ENCODE measurements at regions not wholly inside any gene's neighbourhood (a gene's known extent, or its start where the extent isn't known, plus 50 kb on each side); places are given as distances from the start of the nearest gene placed in this dataset.

DNA sequence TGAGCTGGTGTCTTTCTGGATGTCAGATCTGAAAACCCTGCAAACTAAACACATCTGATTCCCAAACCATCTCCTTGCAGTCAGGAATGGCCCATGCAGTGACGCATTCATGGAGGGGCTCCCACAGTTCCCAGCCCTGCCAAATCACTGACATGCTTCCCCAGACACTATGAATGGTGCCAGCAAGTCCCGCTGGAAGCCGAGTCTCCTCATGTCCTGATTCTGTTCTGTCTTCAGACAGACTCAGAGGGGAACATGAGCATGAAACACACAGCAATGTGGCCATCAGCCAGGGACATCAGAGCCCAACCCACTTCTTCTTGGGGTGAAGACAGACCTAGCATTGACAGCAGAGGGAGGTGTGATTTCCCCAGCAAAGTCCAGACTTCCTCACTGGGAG lies 83.7 kb downstream of the TTC32 start:
- intact Hi-C loops (cut with micrococcal nuclease; ENCODE audit: unreplicated experiment) = no loop called here
- no TSS peak for BruUV-seq (replicated peaks)
- Histone ChIP-seq H3K4me1 (ENCODE audit: insufficient read depth, low read length) (no peaks in the 10 kb centered on the region), H3K4me2 (ENCODE audit: low read depth, low read length) (no peak overlapping the region), H3K9me3 (ENCODE audit: low read length) (no peaks in the 10 kb centered on the region), H2AFZ (ENCODE audit: low read length) (no peak overlapping the region), H3K27me3 (ENCODE audit: control insufficient read depth in 1 of 2, insufficient read depth in 2 of 2, low read length in 2 of 2) (0 out of 5 replicates have a peak, but pooled peaks cover 0 to 3% of the 10 kb centered on the region in 2 experiments), H3K4me3 (replicated peaks in 1 of 3; ENCODE audit: insufficient read depth in 1 of 3, low read depth in 2 of 3, low read length in 3 of 3) (no peak overlapping the region), H3K27ac (ENCODE audit: extremely low read length, insufficient read depth, low read length) (no peak overlapping the region), H3K79me2 (ENCODE audit: insufficient read depth, low read length) (no peaks in the 10 kb centered on the region), H4K20me1 (ENCODE audit: insufficient read depth, low read length) (no peaks in the 10 kb centered on the region), H3K9ac (ENCODE audit: insufficient read depth, low read depth, low read length) (no peak overlapping the region), H3K36me3 (replicated peaks in 1 of 2; ENCODE audit: control insufficient read depth in 1 of 2, insufficient read depth in 2 of 2, low read length in 2 of 2) (no peaks in the 10 kb centered on the region)
- in situ Hi-C loops (cut with HindIII; ENCODE audit: extremely low pct_ligation_motif_present, low pct_unique_long_range_greater_than_20kb) = no loop called here
- ChIA-PET CTCF (ENCODE audit: low intra/inter-chr PET ratio, low total read pairs) (no interaction called here), POLR2A (no interaction called here)
- 51% methylated on average over 3 of the region's 3 CpGs for WGBS (ENCODE audit: low lambda C conversion rate)
- ATAC-seq (no peak), FAIRE-seq (no peak), DNase-seq (ENCODE audit: low spot score) (no peak)
- TF ChIP-seq, protein P1, sequence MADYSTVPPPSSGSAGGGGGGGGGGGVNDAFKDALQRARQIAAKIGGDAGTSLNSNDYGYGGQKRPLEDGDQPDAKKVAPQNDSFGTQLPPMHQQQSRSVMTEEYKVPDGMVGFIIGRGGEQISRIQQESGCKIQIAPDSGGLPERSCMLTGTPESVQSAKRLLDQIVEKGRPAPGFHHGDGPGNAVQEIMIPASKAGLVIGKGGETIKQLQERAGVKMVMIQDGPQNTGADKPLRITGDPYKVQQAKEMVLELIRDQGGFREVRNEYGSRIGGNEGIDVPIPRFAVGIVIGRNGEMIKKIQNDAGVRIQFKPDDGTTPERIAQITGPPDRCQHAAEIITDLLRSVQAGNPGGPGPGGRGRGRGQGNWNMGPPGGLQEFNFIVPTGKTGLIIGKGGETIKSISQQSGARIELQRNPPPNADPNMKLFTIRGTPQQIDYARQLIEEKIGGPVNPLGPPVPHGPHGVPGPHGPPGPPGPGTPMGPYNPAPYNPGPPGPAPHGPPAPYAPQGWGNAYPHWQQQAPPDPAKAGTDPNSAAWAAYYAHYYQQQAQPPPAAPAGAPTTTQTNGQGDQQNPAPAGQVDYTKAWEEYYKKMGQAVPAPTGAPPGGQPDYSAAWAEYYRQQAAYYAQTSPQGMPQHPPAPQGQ (CRISPR knock-in tag; IDR thresholded peaks at IDR 0.05; ENCODE audit: borderline replicate concordance) = no peak
- no peak for TF ChIP-seq ZNF549 (CRISPR knock-in tag; IDR thresholded peaks at IDR 0.05)

DNA sequence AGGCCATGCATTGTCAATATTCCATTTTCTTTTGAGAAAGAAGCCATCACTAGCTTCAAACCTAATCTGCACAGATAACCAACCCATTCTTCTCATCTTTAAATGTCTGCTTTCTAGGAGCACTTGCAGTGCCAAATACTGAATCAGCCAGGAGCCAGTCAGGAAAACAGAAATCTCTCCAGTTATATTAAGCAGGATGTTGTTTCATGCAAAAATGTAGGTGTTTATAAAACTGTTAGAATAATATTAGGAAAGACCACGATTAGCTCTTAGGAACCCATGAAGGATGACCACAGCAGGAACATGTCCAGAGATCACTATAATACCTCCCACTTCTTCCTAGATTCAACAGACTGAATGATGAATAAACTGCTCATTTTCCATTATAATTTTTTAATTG lies 86.0 kb downstream of the TTC32 start:
- DNase-seq (ENCODE audit: low spot score) = no peak
- no peaks in the 10 kb centered on the region for H3K9me3 ChIP-seq (ENCODE audit: low read length)
- H3K36me3 ChIP-seq (replicated peaks in 1 of 2; ENCODE audit: control insufficient read depth in 1 of 2, insufficient read depth in 2 of 2, low read length in 2 of 2) = no peaks in the 10 kb centered on the region
- no peak overlapping the region for H3K27ac ChIP-seq (ENCODE audit: extremely low read length, insufficient read depth, low read length)
- no peak for FAIRE-seq
- intact Hi-C loops (cut with micrococcal nuclease; ENCODE audit: unreplicated experiment) (no loop called here), in situ Hi-C loops (cut with HindIII; ENCODE audit: extremely low pct_ligation_motif_present, low pct_unique_long_range_greater_than_20kb) (no loop called here)
- ChIA-PET POLR2A (no interaction called here), CTCF (ENCODE audit: low intra/inter-chr PET ratio, low total read pairs) (no interaction called here)
- no peak overlapping the region for H2AFZ ChIP-seq (ENCODE audit: low read length)
- H3K4me3 ChIP-seq (replicated peaks in 1 of 3; ENCODE audit: insufficient read depth in 1 of 3, low read depth in 2 of 3, low read length in 3 of 3) = no peak overlapping the region
- H3K4me2 ChIP-seq (ENCODE audit: low read depth, low read length) = no peak overlapping the region
- no peaks in the 10 kb centered on the region for H4K20me1 ChIP-seq (ENCODE audit: insufficient read depth, low read length)
- ATAC-seq = no peak
- H3K9ac ChIP-seq (ENCODE audit: insufficient read depth, low read depth, low read length) = no peak overlapping the region
- TF ChIP-seq ZNF460 (CRISPR knock-in tag; IDR thresholded peaks at IDR 0.05; ENCODE audit: borderline replicate concordance) (no peak), NFE2L2 (IDR thresholded peaks at IDR 0.05; ENCODE audit: low read length) (no peak), HNF4A (CRISPR knock-in tag; IDR thresholded peaks at IDR 0.05) (no peak), NCOA2 (CRISPR knock-in tag; IDR thresholded peaks at IDR 0.05) (no peak), PRPF4 (IDR thresholded peaks at IDR 0.05; ENCODE audit: low read depth, low read length, poor library complexity, severe bottlenecking) (no peak), KMT2B (CRISPR knock-in tag; IDR thresholded peaks at IDR 0.05) (no peak), ZFP36L1 (CRISPR knock-in tag; IDR thresholded peaks at IDR 0.05) (no peak), PHB2 (IDR thresholded peaks at IDR 0.05; ENCODE audit: partially characterized antibody) (no peak), ZNF343 (CRISPR knock-in tag; IDR thresholded peaks at IDR 0.05) (no peak), ZNF335 (CRISPR knock-in tag; IDR thresholded peaks at IDR 0.05) (no peak), ZNF451 (CRISPR knock-in tag; IDR thresholded peaks at IDR 0.05) (no peak), ZNF749 (CRISPR knock-in tag; IDR thresholded peaks at IDR 0.05; ENCODE audit: borderline replicate concordance) (no peak)
- TF ChIP-seq, protein P2, sequence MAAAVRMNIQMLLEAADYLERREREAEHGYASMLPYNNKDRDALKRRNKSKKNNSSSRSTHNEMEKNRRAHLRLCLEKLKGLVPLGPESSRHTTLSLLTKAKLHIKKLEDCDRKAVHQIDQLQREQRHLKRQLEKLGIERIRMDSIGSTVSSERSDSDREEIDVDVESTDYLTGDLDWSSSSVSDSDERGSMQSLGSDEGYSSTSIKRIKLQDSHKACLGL (CRISPR knock-in tag; IDR thresholded peaks at IDR 0.05) = no peak
- no TSS peak for BruUV-seq (replicated peaks)
- no peaks in the 10 kb centered on the region for H3K27me3 ChIP-seq (ENCODE audit: control insufficient read depth in 1 of 2, insufficient read depth in 2 of 2, low read length in 2 of 2)
- H3K4me1 ChIP-seq (ENCODE audit: insufficient read depth, low read length) = no peaks in the 10 kb centered on the region
- no peaks in the 10 kb centered on the region for H3K79me2 ChIP-seq (ENCODE audit: insufficient read depth, low read length)
- 0% methylated on average over 1 of the region's 1 CpG for WGBS (ENCODE audit: low lambda C conversion rate)

Measured in HepG2 (cell line).